ENCODE measurements at regions not wholly inside any gene's neighbourhood (a gene's known extent, or its start where the extent isn't known, plus 50 kb on each side); places are given as distances from the start of the nearest gene placed in this dataset.
A peak's percentile ranks its signal among the peaks of the same experiment; 100 is the strongest.

GRCh38 chr2:111709321-111709720 is 174.7 kb downstream of the ANAPC1 start:
- FAIRE-seq (no peak), DNase-seq (no peak)
- no peak for TF ChIP-seq CTCF (IDR thresholded peaks at IDR 0.05; ENCODE audit: borderline replicate concordance, extremely low read depth, insufficient read depth)
- Histone ChIP-seq H3K27ac (ENCODE audit: low read depth in 2 of 2, low read length in 2 of 2) (no peak overlapping the region), H3K4me3 (ENCODE audit: low read length in 3 of 3) (no peak overlapping the region), H3K36me3 (ENCODE audit: control insufficient read depth in 2 of 3, insufficient read depth in 3 of 3, low read length in 3 of 3) (no peaks in the 10 kb centered on the region), H3K27me3 (ENCODE audit: control insufficient read depth, insufficient read depth, low read length) (no peaks in the 10 kb centered on the region), H3K9me3 (ENCODE audit: control insufficient read depth in 2 of 3, insufficient read depth in 1 of 3, low read length in 3 of 3) (peaks cover 0 to 8% (median 0%) of the 10 kb centered on the region in 3 donors), H3K4me1 (ENCODE audit: control insufficient read depth in 2 of 3, insufficient read depth in 2 of 3, low read depth in 1 of 3, low read length in 3 of 3) (peaks cover 0 to 11% (median 4%) of the 10 kb centered on the region in 3 donors), H3K9ac (ENCODE audit: low read length in 3 of 3) (no peak overlapping the region)
- intact Hi-C loops (cut with DNase I) = no loop called here

- FAIRE-seq = no peak
- no peak overlapping the region for H3K27ac ChIP-seq (ENCODE audit: low read depth in 2 of 2, low read length in 2 of 2)
- intact Hi-C loops (cut with DNase I) = no loop called here
These were observed 173.9 kb downstream of the ANAPC1 start for GRCh38 chr2:111710085-111710484.

GRCh38 chr2:111710613-111711012 is 173.4 kb downstream of the ANAPC1 start:
- H3K27me3 ChIP-seq (ENCODE audit: control insufficient read depth, insufficient read depth, low read length) = no peaks in the 10 kb centered on the region
- intact Hi-C loops (cut with DNase I) = no loop called here
- H3K36me3 ChIP-seq (ENCODE audit: control insufficient read depth in 2 of 3, insufficient read depth in 3 of 3, low read length in 3 of 3) = no peaks in the 10 kb centered on the region
- FAIRE-seq = no peak
- no peak overlapping the region for H3K9ac ChIP-seq (ENCODE audit: low read length in 3 of 3)
- no peak overlapping the region for H3K27ac ChIP-seq (ENCODE audit: low read depth in 2 of 2, low read length in 2 of 2)
- H3K4me3 ChIP-seq (ENCODE audit: low read length in 3 of 3) = no peak overlapping the region
- peaks cover 0 to 8% (median 0%) of the 10 kb centered on the region in 3 donors for H3K9me3 ChIP-seq (ENCODE audit: control insufficient read depth in 2 of 3, insufficient read depth in 1 of 3, low read length in 3 of 3)
- peaks cover 0 to 5% (median 0%) of the 10 kb centered on the region in 3 donors for H3K4me1 ChIP-seq (ENCODE audit: control insufficient read depth in 2 of 3, insufficient read depth in 2 of 3, low read depth in 1 of 3, low read length in 3 of 3)
- DNase-seq = peak in 1 of 5 donors; percentile 19
- TF ChIP-seq CTCF (IDR thresholded peaks at IDR 0.05; ENCODE audit: borderline replicate concordance, extremely low read depth, insufficient read depth) = no peak

More at GRCh38 chr2:111710085-111710484, 173.9 kb downstream of the ANAPC1 start:
- H3K36me3 ChIP-seq (ENCODE audit: control insufficient read depth in 2 of 3, insufficient read depth in 3 of 3, low read length in 3 of 3) = no peaks in the 10 kb centered on the region
- H3K27me3 ChIP-seq (ENCODE audit: control insufficient read depth, insufficient read depth, low read length) = no peaks in the 10 kb centered on the region
- peak in 1 of 5 donors; percentile 12 for DNase-seq
- peaks cover 0 to 10% (median 4%) of the 10 kb centered on the region in 3 donors for H3K4me1 ChIP-seq (ENCODE audit: control insufficient read depth in 2 of 3, insufficient read depth in 2 of 3, low read depth in 1 of 3, low read length in 3 of 3)
- H3K4me3 ChIP-seq (ENCODE audit: low read length in 3 of 3) = no peak overlapping the region
- no peak for TF ChIP-seq CTCF (IDR thresholded peaks at IDR 0.05; ENCODE audit: borderline replicate concordance, extremely low read depth, insufficient read depth)
- no peak overlapping the region for H3K9ac ChIP-seq (ENCODE audit: low read length in 3 of 3)
- H3K9me3 ChIP-seq (ENCODE audit: control insufficient read depth in 2 of 3, insufficient read depth in 1 of 3, low read length in 3 of 3) = peaks cover 0 to 8% (median 0%) of the 10 kb centered on the region in 3 donors

- TF ChIP-seq CTCF (IDR thresholded peaks at IDR 0.05; ENCODE audit: borderline replicate concordance, extremely low read depth, insufficient read depth) = no peak
- peak in 1 of 5 donors; percentile 5 for DNase-seq
- Histone ChIP-seq H3K9ac (ENCODE audit: low read length in 3 of 3) (no peak overlapping the region), H3K4me1 (ENCODE audit: control insufficient read depth in 2 of 3, insufficient read depth in 2 of 3, low read depth in 1 of 3, low read length in 3 of 3) (no peaks in the 10 kb centered on the region), H3K27me3 (ENCODE audit: control insufficient read depth, insufficient read depth, low read length) (no peaks in the 10 kb centered on the region), H3K27ac (ENCODE audit: low read depth in 2 of 2, low read length in 2 of 2) (no peak overlapping the region), H3K9me3 (ENCODE audit: control insufficient read depth in 2 of 3, insufficient read depth in 1 of 3, low read length in 3 of 3) (peaks cover 0 to 8% (median 0%) of the 10 kb centered on the region in 3 donors), H3K4me3 (ENCODE audit: low read length in 3 of 3) (no peak overlapping the region), H3K36me3 (ENCODE audit: control insufficient read depth in 2 of 3, insufficient read depth in 3 of 3, low read length in 3 of 3) (no peaks in the 10 kb centered on the region)
- intact Hi-C loops (cut with DNase I) = no loop called here
- no peak for FAIRE-seq
These were observed 172.7 kb downstream of the ANAPC1 start for GRCh38 chr2:111711270-111711669.

Measured in kidney (tissue), 13 donors.